ENCODE measurements at regions not wholly inside any gene's neighbourhood (a gene's known extent, or its start where the extent isn't known, plus 50 kb on each side); places are given as distances from the start of the nearest gene placed in this dataset.

GRCh38 chr5:133706506-133707430 lies 94.4 kb upstream of the FSTL4 start:
- ATAC-seq, result no peak

GRCh38 chr5:133705331-133705730 lies 93.0 kb upstream of the FSTL4 start:
- TF ChIP-seq POLR2AphosphoS5 (IDR thresholded peaks at IDR 0.05), result no peak
- no peak for TF ChIP-seq POLR2A (IDR thresholded peaks at IDR 0.05)
- TF ChIP-seq EP300 (IDR thresholded peaks at IDR 0.05), result no peak
- TF ChIP-seq CTCF (IDR thresholded peaks at IDR 0.05), result no peak
- no peak for ATAC-seq
- 60% methylated on average over 2 of the region's 3 CpGs; no CpG with 5 or more reads in 1 of the 2 donors for WGBS, 2 donors (ENCODE audit: low coverage in 1 of 2)
- no peak overlapping the region for H3K27ac ChIP-seq
- no peaks in the 10 kb centered on the region for H3K36me3 ChIP-seq
- H3K9me3 ChIP-seq, result no peaks in the 10 kb centered on the region
- no peak overlapping the region for H3K4me3 ChIP-seq
- H3K27me3 ChIP-seq, result no peaks in the 10 kb centered on the region
- H3K4me1 ChIP-seq, result peaks cover 0 to 15% (median 0%) of the 10 kb centered on the region in 3 donors

More at GRCh38 chr5:133706506-133707430, 94.4 kb upstream of the FSTL4 start:
- 67 to 76% methylated on average over 5 of the region's 10 CpGs for WGBS, 2 donors (ENCODE audit: low coverage in 1 of 2)
- TF ChIP-seq POLR2A (IDR thresholded peaks at IDR 0.05) (no peak), EP300 (IDR thresholded peaks at IDR 0.05) (no peak), POLR2AphosphoS5 (IDR thresholded peaks at IDR 0.05) (no peak), CTCF (IDR thresholded peaks at IDR 0.05) (no peak)
- Histone ChIP-seq H3K36me3 (no peaks in the 10 kb centered on the region), H3K27ac (no peak overlapping the region), H3K27me3 (no peaks in the 10 kb centered on the region), H3K9me3 (no peaks in the 10 kb centered on the region), H3K4me1 (peaks cover 0 to 15% (median 0%) of the 10 kb centered on the region in 3 donors), H3K4me3 (no peak overlapping the region)

- WGBS, 2 donors (ENCODE audit: low coverage in 1 of 2), result 100% methylated on average over 2 of the region's 2 CpGs; no CpG with 5 or more reads in 1 of the 2 donors
- H3K4me3 ChIP-seq, result no peak overlapping the region
- ATAC-seq, result no peak
- no peaks in the 10 kb centered on the region for H3K27me3 ChIP-seq
- H3K36me3 ChIP-seq, result no peaks in the 10 kb centered on the region
- H3K27ac ChIP-seq, result no peak overlapping the region
- no peak for TF ChIP-seq POLR2A (IDR thresholded peaks at IDR 0.05)
- no peak for TF ChIP-seq EP300 (IDR thresholded peaks at IDR 0.05)
- no peak for TF ChIP-seq POLR2AphosphoS5 (IDR thresholded peaks at IDR 0.05)
- no peak for TF ChIP-seq CTCF (IDR thresholded peaks at IDR 0.05)
- H3K9me3 ChIP-seq, result no peaks in the 10 kb centered on the region
- H3K4me1 ChIP-seq, result peaks cover 0 to 9% (median 0%) of the 10 kb centered on the region in 3 donors
Measured at GRCh38 chr5:133704411-133704810, 92.1 kb upstream of the FSTL4 start.

- 67% methylated on average over 1 of the region's 1 CpG; no CpG with 5 or more reads in 1 of the 2 donors for WGBS, 2 donors (ENCODE audit: low coverage in 1 of 2)
- TF ChIP-seq EP300 (IDR thresholded peaks at IDR 0.05) (no peak), POLR2AphosphoS5 (IDR thresholded peaks at IDR 0.05) (no peak), POLR2A (IDR thresholded peaks at IDR 0.05) (no peak), CTCF (IDR thresholded peaks at IDR 0.05) (no peak)
- ATAC-seq, result no peak
- Histone ChIP-seq H3K36me3 (no peaks in the 10 kb centered on the region), H3K4me3 (no peak overlapping the region), H3K4me1 (peaks cover 0 to 4% (median 0%) of the 10 kb centered on the region in 3 donors), H3K9me3 (no peaks in the 10 kb centered on the region), H3K27ac (no peak overlapping the region), H3K27me3 (no peaks in the 10 kb centered on the region)
Measured at GRCh38 chr5:133703935-133704334, 91.6 kb upstream of the FSTL4 start.

Data from gastroesophageal sphincter (tissue), 4 donors.